Endothelial cell of umbilical vein (primary cell): ENCODE measurements at regions not wholly inside any gene's neighbourhood (a gene's known extent, or its start where the extent isn't known, plus 50 kb on each side); places are given as distances from the start of the nearest gene placed in this dataset.

Experiments used
- BruUV-seq: library from RNA; stranded (reverse); fragments of 400-500 nt; replicated peaks from 2 replicates; lab custom pipeline; 2021; lab: Mats Ljungman, UMichigan
- CTCF ChIA-PET: fragments of 300-600, 350-600 bp; sonication (Branson Sonifier 250); formaldehyde crosslinking; loops from one replicate; lab custom pipeline; 2021; ENCODE audit warnings: antibody characterized with exemption, inconsistent platforms; lab: Charles Lee
- POLR2A ChIA-PET: fragments of 300-600, 350-600 bp; sonication (Branson Sonifier 250); formaldehyde crosslinking; loops from one replicate; lab custom pipeline; 2021; ENCODE audit warnings: antibody characterized with exemption, inconsistent platforms; lab: Charles Lee
- DNase-seq: peaks from one replicate; pipeline ENCODE4 v3.0.0-alpha.2; 2011; ENCODE audit warnings: low read depth, low spot score
- FAIRE-seq: peaks from 2 replicates; lab custom pipeline; 2011; peaks lifted over from hg19 to GRCh38; lab: Jason Lieb, UNC
- H2AFZ ChIP-seq: 2 replicates; pipeline ENCODE4 v1.6.0; 2012; ENCODE audit warnings: low read depth, low read length, control low read depth, inconsistent platforms
- H3K27ac ChIP-seq: 2 replicates; pipeline ENCODE4 v1.5.1; 2011; ENCODE audit warnings: low read depth, mild to moderate bottlenecking, control low read depth, low read length, moderate library complexity; ENCODE audit not compliant: insufficient read depth
- H3K27me3 ChIP-seq, 2 experiments: 2 replicates each; pipeline versions ENCODE4 v1.6.0 to v1.6.1; 2011; ENCODE audit warnings: low read length in 2 of 2, mixed read lengths in 1 of 2; ENCODE audit not compliant: control insufficient read depth in 2 of 2, insufficient read depth in 2 of 2
- H3K36me3 ChIP-seq, 2 experiments: 2 replicates in 1 of 2; 3 replicates in 1 of 2; pipeline ENCODE4 v1.5.1; 2011; ENCODE audit warnings: low read length in 2 of 2, mild to moderate bottlenecking in 1 of 2, moderate library complexity in 1 of 2; ENCODE audit not compliant: control insufficient read depth in 2 of 2, insufficient read depth in 2 of 2; ENCODE audit errors: extremely low read depth in 1 of 2
- H3K4me1 ChIP-seq: 3 replicates; pipeline ENCODE4 v1.5.1; 2011; ENCODE audit warnings: mild to moderate bottlenecking, low read length; ENCODE audit not compliant: control insufficient read depth, insufficient read depth; ENCODE audit errors: extremely low read depth
- H3K4me2 ChIP-seq: 2 replicates; pipeline ENCODE4 v1.6.1; 2011; ENCODE audit warnings: low read length, control low read depth, mixed read lengths; ENCODE audit not compliant: insufficient read depth
- H3K4me3 ChIP-seq, 3 experiments: fragments of 200-600 bp in 1 of 3; sonication (generic), shearing (Covaris generic) in 1 of 3; replicated peaks in 1 of 3; 2 replicates each; pipeline ENCODE4 v1.5.1; 2011 to 2016; ENCODE audit warnings: control low read depth in 3 of 3, low read length in 3 of 3, mild to moderate bottlenecking in 2 of 3, inconsistent platforms in 1 of 3, low read depth in 1 of 3, moderate library complexity in 1 of 3; ENCODE audit not compliant: insufficient read depth in 1 of 3
- H3K79me2 ChIP-seq: 2 replicates; pipeline ENCODE4 v1.6.0; 2012; ENCODE audit warnings: low read length, inconsistent platforms; ENCODE audit not compliant: control insufficient read depth, insufficient read depth
- H3K9ac ChIP-seq: replicated peaks from 2 replicates; pipeline ENCODE3; 2011; ENCODE audit warnings: low read length, control low read depth; ENCODE audit not compliant: insufficient read depth; ENCODE audit errors: extremely low read depth
- H3K9me1 ChIP-seq: replicated peaks from 3 replicates; pipeline ENCODE4 v1.6.0; 2011; ENCODE audit warnings: mild to moderate bottlenecking, low read length; ENCODE audit not compliant: control insufficient read depth, insufficient read depth; ENCODE audit errors: extremely low read depth
- H3K9me3 ChIP-seq: replicated peaks from 2 replicates; pipeline ENCODE4 v1.5.1; 2012; ENCODE audit warnings: low read length, inconsistent platforms; ENCODE audit not compliant: control insufficient read depth, insufficient read depth
- H4K20me1 ChIP-seq: replicated peaks from 2 replicates; pipeline ENCODE3; 2011; ENCODE audit warnings: mild to moderate bottlenecking, low read length; ENCODE audit not compliant: control insufficient read depth, insufficient read depth; ENCODE audit errors: extremely low read depth
- CTCF ChIP-seq, 2 donors: IDR thresholded peaks; 1 replicate in 1 of 2; 2 replicates in 1 of 2; pipeline ENCODE4 v1.5.1; 2011; ENCODE audit warnings: low read length in 2 of 2, mild to moderate bottlenecking in 2 of 2, moderate library complexity in 2 of 2, control low read depth in 1 of 2, inconsistent platforms in 1 of 2, low read depth in 1 of 2; ENCODE audit not compliant: insufficient read depth in 1 of 2; ENCODE audit errors: extremely low read depth in 1 of 2
- EZH2 ChIP-seq: IDR thresholded peaks from 2 replicates; pipeline ENCODE4 v1.6.1; 2012; ENCODE audit warnings: borderline replicate concordance, low read depth, mild to moderate bottlenecking, moderate library complexity, low read length, inconsistent platforms; ENCODE audit not compliant: severe bottlenecking
- FOS ChIP-seq: IDR thresholded peaks from 2 replicates; pipeline ENCODE4 v1.6.1; 2011; ENCODE audit warnings: mild to moderate bottlenecking, low read length, moderate library complexity, borderline replicate concordance; ENCODE audit not compliant: insufficient read depth
- GATA2 ChIP-seq: IDR thresholded peaks from 2 replicates; pipeline ENCODE4 v1.7.0; 2011; ENCODE audit warnings: low read depth, mild to moderate bottlenecking, moderate library complexity, mixed read lengths, low read length; ENCODE audit not compliant: insufficient read length, insufficient read depth
- JUN ChIP-seq: IDR thresholded peaks from 2 replicates; pipeline ENCODE4 v1.6.1; 2011; ENCODE audit warnings: borderline replicate concordance, low read depth; ENCODE audit not compliant: insufficient read length, insufficient read depth
- MAX ChIP-seq: IDR thresholded peaks from 2 replicates; pipeline ENCODE4 v1.6.1; 2011; ENCODE audit not compliant: insufficient read depth, insufficient read length
- MYC ChIP-seq: IDR thresholded peaks from one replicate; pipeline ENCODE4 v1.6.1; 2011; ENCODE audit warnings: mild to moderate bottlenecking, low read depth, low read length
- POLR2A ChIP-seq: IDR thresholded peaks from 2 replicates; pipeline ENCODE4 v1.6.1; 2012; ENCODE audit warnings: low read depth, mild to moderate bottlenecking, control low read depth, low read length
- POLR2AphosphoS5 ChIP-seq: IDR thresholded peaks from 2 replicates; pipeline ENCODE4 v1.6.1; 2012; ENCODE audit warnings: low read depth, mild to moderate bottlenecking, control low read depth, low read length, moderate library complexity; ENCODE audit not compliant: insufficient read depth
- dilution Hi-C: fragments of 300-500 bp; cut with MboI; formaldehyde crosslinking; loops from one replicate; pipeline ENCODE4 v1.15.0; 2019; ENCODE audit warnings: low sequenced_read_pairs; ENCODE audit not compliant: extremely low pct_ligation_motif_present
- intact Hi-C: fragments of 100-400 bp; cut with micrococcal nuclease; formaldehyde crosslinking; loops from one replicate; pipeline ENCODE4 v1.10.0; 2022

- peaks cover 7% of the 10 kb centered on the region for H3K9me3 ChIP-seq
- DNase-seq (no peak), FAIRE-seq (no peak)
- H3K9me1 ChIP-seq = no peaks in the 10 kb centered on the region
- intact Hi-C loops (no loop called here), dilution Hi-C loops (no loop called here)
- no peaks in the 10 kb centered on the region for H3K27me3 ChIP-seq
- no peak overlapping the region for H2AFZ ChIP-seq
- H3K4me2 ChIP-seq = no peak overlapping the region
- no peak overlapping the region for H3K9ac ChIP-seq
- no peaks in the 10 kb centered on the region for H3K36me3 ChIP-seq
- no peaks in the 10 kb centered on the region for H3K4me1 ChIP-seq
- TF ChIP-seq POLR2A (no peak), EZH2 (no peak), CTCF (IDR thresholded peaks at IDR 0.05; ENCODE audit: extremely low read depth in 1 of 2, insufficient read depth in 1 of 2, low read depth in 1 of 2, low read length in 2 of 2) (no peak), FOS (no peak), MAX (no peak), GATA2 (no peak), MYC (no peak), POLR2AphosphoS5 (no peak), JUN (no peak)
- POLR2A ChIA-PET = no interaction called here
- BruUV-seq = no TSS peak
- no peaks in the 10 kb centered on the region for H4K20me1 ChIP-seq
- CTCF ChIA-PET = no interaction called here
- H3K27ac ChIP-seq = no peak overlapping the region
- no peaks in the 10 kb centered on the region for H3K79me2 ChIP-seq
- no peak overlapping the region for H3K4me3 ChIP-seq
Observed at GRCh38 chr18:73688161-73688560, 459.5 kb downstream of the FBXO15 start.
